HCT116 (cell line): ENCODE measurements at regions not wholly inside any gene's neighbourhood (a gene's known extent, or its start where the extent isn't known, plus 50 kb on each side); places are given as distances from the start of the nearest gene placed in this dataset.

Source experiments
- ATAC-seq: fragments of 200-7000 bp; cut with Tn5 transposase; 2 replicates; pipeline ENCODE4 v1.9.1; 2020; ENCODE audit warnings: mild to moderate bottlenecking, moderate library complexity
- BruUV-seq: library from RNA; stranded (reverse); fragments of 400-500 nt; replicated peaks from 2 replicates; lab custom pipeline; 2021; lab: Mats Ljungman, UMichigan
- CTCF ChIA-PET: fragments of 300-600 bp; sonication (Branson Sonifier 250); formaldehyde crosslinking; loops from one replicate; lab custom pipeline; 2021; ENCODE audit warnings: antibody characterized with exemption; lab: Charles Lee
- POLR2A ChIA-PET: fragments of 300-600, 350-600 bp; sonication (Branson Sonifier 250); formaldehyde crosslinking; loops from one replicate; lab custom pipeline; 2021; ENCODE audit warnings: antibody characterized with exemption; lab: Charles Lee
- RAD21 ChIA-PET, 2 experiments: fragments of 300-600 bp; sonication (Branson Sonifier 250); formaldehyde crosslinking; loops; one replicate each; lab custom pipeline; 2023; ENCODE audit warnings: low total read pairs in 2 of 2; ENCODE audit not compliant: uncharacterized antibody in 2 of 2, unreplicated experiment in 2 of 2, low non-redundant PET in 1 of 2; lab: Charles Lee
- DNase-seq: peaks from one replicate; pipeline ENCODE4 v3.0.0-alpha.2; 2010; ENCODE audit warnings: low read depth, low spot score
- H2AFZ ChIP-seq: fragments of 200-600 bp; shearing (Covaris generic), sonication (generic); 2 replicates; pipeline ENCODE4 v1.6.1; 2017; ENCODE audit warnings: low read depth, mixed run types, mixed read lengths, antibody characterized with exemption, low read length; ENCODE audit not compliant: poor library complexity, severe bottlenecking
- H3K27ac ChIP-seq: 2 replicates; pipeline ENCODE4 v1.5.1; 2012; ENCODE audit warnings: low read depth, low read length
- H3K27me3 ChIP-seq: fragments of 200-600 bp; sonication (generic); 2 replicates; pipeline ENCODE4 v1.6.1; 2016; ENCODE audit warnings: mixed run types, low read length, mixed read lengths; ENCODE audit not compliant: insufficient read depth
- H3K36me3 ChIP-seq, 2 experiments: fragments of 200-500 bp in 1 of 2; fragments of 200-600 bp in 1 of 2; sonication (Bioruptor generic) in 1 of 2; sonication (generic) in 1 of 2; 2 replicates each; pipeline versions ENCODE4 v1.5.1 to v1.6.1; 2014 to 2016; ENCODE audit warnings: low read length in 2 of 2, inconsistent platforms in 1 of 2, mixed read lengths in 1 of 2, mixed run types in 1 of 2; ENCODE audit not compliant: insufficient read depth in 2 of 2, control insufficient read depth in 1 of 2
- H3K4me1 ChIP-seq, 2 experiments: fragments of 200-600 bp in 1 of 2; sonication (generic) in 1 of 2; 2 replicates each; pipeline versions ENCODE4 v1.5.1 to v1.6.1; 2012 to 2017; ENCODE audit warnings: low read length in 2 of 2, inconsistent platforms in 1 of 2, mild to moderate bottlenecking in 1 of 2, mixed read lengths in 1 of 2, mixed run types in 1 of 2, moderate library complexity in 1 of 2; ENCODE audit not compliant: insufficient read depth in 2 of 2, control insufficient read depth in 1 of 2
- H3K4me2 ChIP-seq: fragments of 200-600 bp; sonication (generic); 2 replicates; pipeline ENCODE4 v1.6.1; 2017; ENCODE audit warnings: mixed run types, low read length, mixed read lengths
- H3K4me3 ChIP-seq, 2 experiments: fragments of 200-600 bp in 1 of 2; sonication (generic) in 1 of 2; replicated peaks in 1 of 2; 2 replicates each; pipeline ENCODE4 v1.5.1; 2011 to 2016; ENCODE audit warnings: low read length in 2 of 2, control low read depth in 1 of 2, low read depth in 1 of 2, mild to moderate bottlenecking in 1 of 2, mixed read lengths in 1 of 2, mixed run types in 1 of 2
- H3K79me2 ChIP-seq: fragments of 200-600 bp; sonication (generic); 2 replicates; pipeline ENCODE4 v1.6.1; 2017; ENCODE audit warnings: mild to moderate bottlenecking, mixed run types, low read length, moderate library complexity, mixed read lengths; ENCODE audit not compliant: insufficient read depth
- H3K9ac ChIP-seq: fragments of 200-600 bp; sonication (generic); 2 replicates; pipeline ENCODE4 v1.6.1; 2016; ENCODE audit warnings: low read length, mixed read lengths
- H3K9me2 ChIP-seq: fragments of 200-600 bp; sonication (generic), shearing (Covaris generic); 2 replicates; pipeline ENCODE4 v1.6.1; 2017; ENCODE audit warnings: mixed run types, mild to moderate bottlenecking, moderate library complexity; ENCODE audit not compliant: insufficient read depth
- H3K9me3 ChIP-seq, 2 experiments: fragments of 200-500 bp in 1 of 2; fragments of 200-600 bp in 1 of 2; sonication (Bioruptor generic) in 1 of 2; sonication (generic) in 1 of 2; 2 replicates each; pipeline ENCODE4 v1.6.1; 2014 to 2017; ENCODE audit warnings: low read length in 2 of 2, mixed read lengths in 2 of 2, inconsistent platforms in 1 of 2, low read depth in 1 of 2, mild to moderate bottlenecking in 1 of 2, mixed run types in 1 of 2, moderate library complexity in 1 of 2; ENCODE audit not compliant: control insufficient read depth in 1 of 2, insufficient read depth in 1 of 2
- H4K20me1 ChIP-seq: fragments of 200-600 bp; sonication (generic), shearing (Covaris generic); 2 replicates; pipeline ENCODE4 v1.6.1; 2017; ENCODE audit warnings: mixed run types, mild to moderate bottlenecking, moderate library complexity; ENCODE audit not compliant: insufficient read depth
- CBX3 ChIP-seq: IDR thresholded peaks from 2 replicates; pipeline ENCODE4 v1.6.1; 2012; ENCODE audit warnings: low read depth
- ELF1 ChIP-seq: IDR thresholded peaks from 2 replicates; pipeline ENCODE4 v1.6.1; 2012; ENCODE audit warnings: low read depth, borderline replicate concordance
- EZH2 ChIP-seq: fragments of 200-600 bp; sonication (generic); IDR thresholded peaks from 2 replicates; pipeline ENCODE4 v1.6.1; 2017; ENCODE audit warnings: antibody characterized with exemption, mixed run types
- POLR2A ChIP-seq: IDR thresholded peaks from 2 replicates; pipeline ENCODE4 v1.7.0; 2011; ENCODE audit warnings: borderline replicate concordance; ENCODE audit not compliant: insufficient read depth, insufficient read length; ENCODE audit errors: extremely low read depth
- POLR2AphosphoS5 ChIP-seq: IDR thresholded peaks from 2 replicates; pipeline ENCODE4 v1.6.1; 2011; ENCODE audit warnings: mild to moderate bottlenecking, low read depth, low read length, moderate library complexity
- YY1 ChIP-seq: IDR thresholded peaks from 2 replicates; pipeline ENCODE4 v1.6.1; 2011; ENCODE audit warnings: low read length, low read depth, moderate library complexity, mild to moderate bottlenecking; ENCODE audit not compliant: insufficient replicate concordance; ENCODE audit errors: extremely low read depth
- ZFX ChIP-seq: fragments of 450-650 bp; IDR thresholded peaks from 2 replicates; pipeline ENCODE4 v1.6.1; 2017
- intact Hi-C: fragments of 100-400 bp; cut with micrococcal nuclease; formaldehyde crosslinking; loops from 2 replicates; pipeline ENCODE4 v1.10.0; 2022

DNA sequence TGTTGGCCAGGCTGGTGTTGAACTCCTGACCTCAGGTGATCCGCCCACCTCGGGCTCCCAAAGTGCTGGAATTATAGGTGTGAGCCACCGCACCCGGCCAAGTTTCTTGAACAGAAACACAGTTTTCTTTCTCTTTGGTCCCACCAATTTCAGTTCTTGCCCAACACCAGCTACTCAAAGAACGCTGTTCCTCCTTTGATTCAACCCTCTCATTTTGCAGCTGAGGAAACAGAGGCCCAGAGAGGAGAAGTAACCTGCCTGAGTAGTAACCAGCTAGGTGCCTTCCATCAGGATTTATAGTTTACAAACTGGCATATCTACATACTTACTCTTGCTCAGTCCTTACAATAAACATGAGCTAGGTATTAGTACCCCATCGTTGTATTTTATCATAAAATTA is 119.9 kb downstream of the SYF2 start:
- no TSS peak for BruUV-seq
- Histone ChIP-seq H3K9me3 (peaks cover 0 to 7% of the 10 kb centered on the region in 2 experiments; a peak in 1 of 4 replicates), H3K27me3 (no peaks in the 10 kb centered on the region), H3K9ac (no peak overlapping the region), H3K4me3 (no peak overlapping the region), H3K36me3 (no peaks in the 10 kb centered on the region), H2AFZ (no peak overlapping the region), H3K4me1 (peaks cover 0 to 5% of the 10 kb centered on the region in 2 experiments; a peak in 1 of 4 replicates), H3K27ac (no peak overlapping the region), H4K20me1 (no peaks in the 10 kb centered on the region), H3K79me2 (no peaks in the 10 kb centered on the region), H3K4me2 (no peak overlapping the region), H3K9me2 (no peaks in the 10 kb centered on the region)
- CTCF ChIA-PET: no interaction called here
- TF ChIP-seq CBX3: no peak
- POLR2A ChIA-PET: no interaction called here
- intact Hi-C loops: no loop called here
- DNase-seq (no peak), ATAC-seq (no peak)
- RAD21 ChIA-PET: no interaction called here

DNA sequence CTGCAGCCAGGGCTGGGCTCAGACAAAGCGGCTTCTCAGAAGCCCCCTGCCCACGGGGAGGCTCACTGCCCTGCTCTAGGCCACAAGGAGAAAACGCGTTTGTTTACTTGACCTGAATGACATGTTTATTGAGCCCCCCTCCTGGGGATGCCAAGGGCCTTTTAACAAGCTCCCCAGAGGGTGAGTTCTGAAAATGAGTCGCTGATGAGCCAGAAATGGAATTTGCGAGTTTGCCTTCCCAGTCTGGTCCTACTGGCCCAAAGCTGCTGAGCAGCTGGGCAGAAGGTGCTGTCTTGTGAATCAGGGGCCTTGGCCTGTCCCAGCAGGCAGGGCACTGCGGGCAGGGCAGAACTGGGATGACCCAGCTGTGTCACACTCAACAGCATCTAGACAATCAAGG is 120.6 kb downstream of the SYF2 start:
- peaks cover 0 to 5% of the 10 kb centered on the region in 2 experiments; a peak in 1 of 4 replicates for H3K4me1 ChIP-seq
- POLR2A ChIA-PET: no interaction called here
- H2AFZ ChIP-seq: no peak overlapping the region
- H3K9me3 ChIP-seq: peaks cover 0 to 7% of the 10 kb centered on the region in 2 experiments; a peak in 1 of 4 replicates
- no peak overlapping the region for H3K4me3 ChIP-seq
- no peak overlapping the region for H3K27ac ChIP-seq
- RAD21 ChIA-PET: no interaction called here
- H3K4me2 ChIP-seq: no peak overlapping the region
- no peak for ATAC-seq
- H4K20me1 ChIP-seq: no peaks in the 10 kb centered on the region
- no peak for TF ChIP-seq EZH2
- no peak for TF ChIP-seq ELF1
- TF ChIP-seq POLR2A: no peak
- TF ChIP-seq POLR2AphosphoS5: no peak
- TF ChIP-seq YY1: no peak
- no peak for TF ChIP-seq ZFX
- no peaks in the 10 kb centered on the region for H3K27me3 ChIP-seq
- BruUV-seq: no TSS peak
- intact Hi-C loops: no loop called here
- H3K9me2 ChIP-seq: no peaks in the 10 kb centered on the region
- H3K79me2 ChIP-seq: no peaks in the 10 kb centered on the region
- CTCF ChIA-PET: no interaction called here
- no peaks in the 10 kb centered on the region for H3K36me3 ChIP-seq
- DNase-seq: no peak
- no peak overlapping the region for H3K9ac ChIP-seq
